Neural crest cell (in vitro differentiated cells): ENCODE measurements at regions not wholly inside any gene's neighbourhood (a gene's known extent, or its start where the extent isn't known, plus 50 kb on each side); places are given as distances from the start of the nearest gene placed in this dataset.

Experiments used
- DNase-seq: peaks from one replicate; pipeline ENCODE4 v3.0.0; 2021; ENCODE audit warnings: low read depth, mixed read lengths, low spot score
- H3K27ac Mint-ChIP-seq: one replicate; pipeline ENCODE4 v1.8.0; 2021; ENCODE audit warnings: mild to moderate bottlenecking, mixed read lengths; ENCODE audit not compliant: unreplicated experiment
- H3K27me3 Mint-ChIP-seq: 2 replicates; pipeline ENCODE4 v1.8.0; 2021; ENCODE audit warnings: low read depth, mild to moderate bottlenecking, mixed read lengths
- H3K36me3 Mint-ChIP-seq: 2 replicates; pipeline ENCODE4 v1.8.0; 2021; ENCODE audit warnings: low read depth, mild to moderate bottlenecking, mixed read lengths
- H3K4me1 Mint-ChIP-seq: 2 replicates; pipeline ENCODE4 v1.8.0; 2021; ENCODE audit warnings: mixed read lengths
- H3K4me3 Mint-ChIP-seq: one replicate; pipeline ENCODE4 v1.8.0; 2021; ENCODE audit warnings: mild to moderate bottlenecking, mixed read lengths
- H3K9me3 Mint-ChIP-seq: 2 replicates; pipeline ENCODE4 v1.8.0; 2021; ENCODE audit warnings: mixed read lengths
- TF ChIP-seq, protein P1 (sequence below): fragments of 200-600 bp; sonication (generic); conservative IDR thresholded peaks from 2 replicates; pipeline ENCODE4 v1.5.0; 2021; ENCODE audit warnings: antibody characterized with exemption, mild to moderate bottlenecking

DNA sequence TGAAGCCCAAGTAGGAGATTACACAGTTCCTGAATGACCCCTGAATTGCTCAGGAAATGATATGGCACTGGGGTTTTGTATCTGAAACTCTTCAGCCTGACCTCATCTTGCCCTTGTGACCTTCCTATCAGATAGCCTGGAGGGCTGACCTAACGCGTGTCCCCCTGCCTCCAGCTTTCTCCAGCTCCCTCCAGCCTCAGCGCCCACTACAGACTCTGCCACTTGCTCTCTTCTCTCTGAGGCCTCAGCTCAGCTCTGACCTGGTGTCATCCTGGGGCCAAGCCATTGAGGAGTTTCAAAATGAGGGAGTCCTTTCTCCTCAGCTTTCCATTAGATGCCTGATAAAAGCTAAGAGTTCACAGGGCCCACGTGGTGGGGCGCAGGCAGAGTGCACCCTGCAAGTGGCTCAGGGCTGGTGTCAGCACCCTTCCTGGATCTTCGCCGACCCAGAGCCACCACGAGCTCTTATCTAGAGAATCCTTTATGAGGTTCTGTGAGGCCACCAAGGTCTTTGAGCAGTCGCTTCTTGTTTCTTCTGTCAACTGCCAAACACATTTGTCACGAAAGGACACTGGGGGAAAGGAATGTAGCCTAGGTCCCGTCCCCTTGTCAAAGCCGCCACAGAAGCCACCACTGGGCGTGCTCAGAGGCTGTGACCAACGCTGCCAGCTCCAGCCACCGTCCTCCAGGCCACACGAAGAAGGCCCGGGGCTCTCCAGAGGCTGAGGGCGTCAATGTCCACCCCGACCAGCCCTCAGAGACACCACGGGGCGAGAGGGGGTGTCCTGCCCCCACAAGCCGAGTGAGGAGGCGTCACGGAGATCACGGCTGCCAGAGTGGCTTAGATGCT lies 131.3 kb upstream of the GPC1 start:
- no peak for DNase-seq

DNA sequence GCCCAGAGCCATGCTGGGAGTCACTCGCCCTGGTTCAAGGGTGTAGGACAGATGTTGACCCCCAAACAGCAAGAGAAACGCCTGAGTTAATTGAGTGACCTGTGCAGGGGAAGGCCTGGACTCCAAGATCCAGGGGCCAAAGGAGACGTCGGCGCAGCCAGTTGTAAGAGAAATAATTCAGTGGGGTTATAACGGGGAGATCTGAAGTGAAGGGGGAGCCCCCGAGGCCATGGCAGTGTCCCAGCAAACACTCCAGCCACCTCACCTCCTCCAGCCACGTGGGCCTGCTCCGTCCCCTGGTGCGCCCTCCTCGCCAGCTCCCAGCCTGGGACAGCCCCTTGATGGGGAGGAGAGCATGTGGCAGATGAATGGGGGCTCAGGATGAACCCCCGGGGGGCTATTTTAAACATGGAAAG lies 130.7 kb upstream of the GPC1 start:
- H3K9me3 Mint-ChIP-seq, result no peaks in the 10 kb centered on the region
- H3K27ac Mint-ChIP-seq, result no peak overlapping the region
- H3K27me3 Mint-ChIP-seq, result no peaks in the 10 kb centered on the region
- TF ChIP-seq, protein P1, sequence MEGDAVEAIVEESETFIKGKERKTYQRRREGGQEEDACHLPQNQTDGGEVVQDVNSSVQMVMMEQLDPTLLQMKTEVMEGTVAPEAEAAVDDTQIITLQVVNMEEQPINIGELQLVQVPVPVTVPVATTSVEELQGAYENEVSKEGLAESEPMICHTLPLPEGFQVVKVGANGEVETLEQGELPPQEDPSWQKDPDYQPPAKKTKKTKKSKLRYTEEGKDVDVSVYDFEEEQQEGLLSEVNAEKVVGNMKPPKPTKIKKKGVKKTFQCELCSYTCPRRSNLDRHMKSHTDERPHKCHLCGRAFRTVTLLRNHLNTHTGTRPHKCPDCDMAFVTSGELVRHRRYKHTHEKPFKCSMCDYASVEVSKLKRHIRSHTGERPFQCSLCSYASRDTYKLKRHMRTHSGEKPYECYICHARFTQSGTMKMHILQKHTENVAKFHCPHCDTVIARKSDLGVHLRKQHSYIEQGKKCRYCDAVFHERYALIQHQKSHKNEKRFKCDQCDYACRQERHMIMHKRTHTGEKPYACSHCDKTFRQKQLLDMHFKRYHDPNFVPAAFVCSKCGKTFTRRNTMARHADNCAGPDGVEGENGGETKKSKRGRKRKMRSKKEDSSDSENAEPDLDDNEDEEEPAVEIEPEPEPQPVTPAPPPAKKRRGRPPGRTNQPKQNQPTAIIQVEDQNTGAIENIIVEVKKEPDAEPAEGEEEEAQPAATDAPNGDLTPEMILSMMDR, result no peak
- H3K4me3 Mint-ChIP-seq, result no peak overlapping the region
- peaks cover 30% of the 10 kb centered on the region for H3K4me1 Mint-ChIP-seq
- no peaks in the 10 kb centered on the region for H3K36me3 Mint-ChIP-seq
- DNase-seq, result no peak

More for the DNA sequence above, 131.3 kb upstream of the GPC1 start:
- TF ChIP-seq, protein P1, result no peak
- Mint-ChIP-seq H3K4me1 (peaks cover 31% of the 10 kb centered on the region), H3K36me3 (no peaks in the 10 kb centered on the region), H3K9me3 (no peaks in the 10 kb centered on the region), H3K27ac (no peak overlapping the region), H3K4me3 (no peak overlapping the region), H3K27me3 (no peaks in the 10 kb centered on the region)

DNA sequence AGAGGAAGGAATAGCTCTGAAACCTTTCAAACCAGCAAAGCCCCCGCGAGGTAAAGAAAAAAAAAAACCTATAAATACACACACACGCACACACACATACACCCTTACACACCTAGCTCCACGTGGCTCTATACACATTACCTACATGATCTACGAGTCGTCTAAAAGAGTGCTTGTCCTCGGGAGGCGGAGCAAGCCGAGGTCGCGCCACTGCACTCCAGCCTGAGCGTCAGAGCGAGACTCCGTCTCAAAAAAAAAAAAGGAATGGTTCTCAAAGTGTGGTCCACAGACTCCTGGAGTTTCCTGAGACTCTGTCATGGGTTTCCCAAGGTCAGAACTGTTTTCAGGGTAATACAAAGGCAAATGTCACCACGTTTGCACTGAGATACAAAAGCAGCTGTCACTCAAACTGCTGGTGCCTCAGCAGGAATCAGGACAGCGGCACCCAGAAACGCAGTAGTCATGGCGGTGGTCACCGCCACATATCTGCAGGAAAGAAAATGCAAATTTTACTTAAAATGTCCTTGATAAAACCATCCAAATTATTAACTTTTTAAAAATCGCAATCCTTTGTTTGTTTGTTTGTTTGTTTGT lies 130.0 kb upstream of the GPC1 start:
- H3K4me3 Mint-ChIP-seq, result no peak overlapping the region
- H3K27ac Mint-ChIP-seq, result peak overlapping the region; percentile 94
- no peaks in the 10 kb centered on the region for H3K36me3 Mint-ChIP-seq
- H3K27me3 Mint-ChIP-seq, result no peaks in the 10 kb centered on the region
- DNase-seq, result no peak
- TF ChIP-seq, protein P1, result no peak
- H3K9me3 Mint-ChIP-seq, result no peaks in the 10 kb centered on the region
- peaks cover 27% of the 10 kb centered on the region for H3K4me1 Mint-ChIP-seq

DNA sequence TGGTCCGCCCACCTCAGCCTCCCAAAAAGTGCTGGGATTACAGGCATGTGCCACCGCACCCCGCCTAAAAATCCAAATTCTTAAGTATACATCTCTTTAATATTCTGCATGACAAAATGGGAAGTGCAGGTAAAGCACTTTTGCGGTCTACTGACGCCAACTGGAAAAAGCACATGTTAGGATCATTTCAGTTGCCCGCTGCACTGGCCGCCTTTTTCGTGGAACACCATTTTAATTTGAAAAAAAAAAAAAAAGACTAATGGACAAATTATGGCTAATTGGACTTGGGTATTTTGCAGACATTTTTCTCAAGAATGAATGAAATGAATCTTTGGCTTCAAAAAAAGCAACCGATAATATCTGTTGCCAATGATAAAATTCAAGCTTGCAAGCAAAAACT lies 129.3 kb upstream of the GPC1 start:
- H3K9me3 Mint-ChIP-seq, result no peaks in the 10 kb centered on the region
- TF ChIP-seq, protein P1, result no peak
- no peaks in the 10 kb centered on the region for H3K27me3 Mint-ChIP-seq
- no peak for DNase-seq
- H3K27ac Mint-ChIP-seq, result no peak overlapping the region
- no peak overlapping the region for H3K4me3 Mint-ChIP-seq
- peaks cover 27% of the 10 kb centered on the region for H3K4me1 Mint-ChIP-seq
- no peaks in the 10 kb centered on the region for H3K36me3 Mint-ChIP-seq

DNA sequence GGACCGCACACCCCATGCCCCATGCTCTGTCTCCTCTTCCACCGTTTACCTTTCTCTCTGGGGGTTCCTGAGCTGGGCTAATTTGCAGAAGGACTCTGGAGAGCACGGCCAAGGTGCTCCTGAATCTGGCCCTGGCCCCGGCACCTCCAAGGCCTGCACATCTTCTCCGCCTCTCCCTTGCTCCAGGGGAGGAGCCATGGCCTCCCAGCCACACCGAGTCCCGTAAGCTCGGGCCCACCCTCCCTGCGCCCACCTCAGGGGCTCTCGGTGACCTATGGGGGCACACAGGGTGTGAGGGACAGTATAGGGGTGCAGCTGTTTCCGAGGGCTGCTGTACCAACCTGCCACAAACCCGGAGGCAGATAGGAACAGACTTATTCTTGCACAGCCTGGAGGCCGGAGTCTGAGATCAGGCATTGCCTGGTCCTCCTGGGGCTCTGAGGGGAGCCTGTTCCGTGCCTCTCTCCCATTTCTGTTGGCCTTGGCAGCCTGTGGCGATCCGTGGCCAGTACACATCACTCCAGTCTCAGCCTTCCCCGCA lies 127.3 kb upstream of the GPC1 start:
- Mint-ChIP-seq H3K36me3 (no peaks in the 10 kb centered on the region), H3K27me3 (no peaks in the 10 kb centered on the region), H3K27ac (no peak overlapping the region), H3K4me1 (peaks cover 26% of the 10 kb centered on the region), H3K9me3 (no peaks in the 10 kb centered on the region), H3K4me3 (no peak overlapping the region)
- DNase-seq, result no peak
- TF ChIP-seq, protein P1, result no peak
